ENCODE measurements at regions not wholly inside any gene's neighbourhood (a gene's known extent, or its start where the extent isn't known, plus 50 kb on each side); places are given as distances from the start of the nearest gene placed in this dataset.

DNA sequence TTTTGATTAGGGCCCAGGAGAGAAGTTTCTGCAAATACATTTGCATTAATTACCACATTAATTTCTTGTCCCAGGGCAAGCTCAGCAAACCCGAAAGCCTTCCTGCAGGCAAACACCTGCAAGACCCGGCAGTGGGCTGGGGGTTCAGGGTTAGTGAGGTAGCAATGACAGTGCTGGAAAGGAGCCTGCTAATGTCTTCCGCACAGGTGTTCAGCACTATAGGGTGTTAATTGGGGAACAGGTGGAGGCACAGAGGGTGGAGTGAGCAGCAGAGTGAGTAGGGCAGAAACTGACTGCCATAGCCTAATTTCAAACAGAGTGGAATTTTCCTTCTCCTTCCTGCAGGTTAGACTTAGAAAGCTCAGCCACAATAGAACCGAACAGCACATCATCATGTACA, 50.9 kb upstream of the UBASH3B start:
- in situ Hi-C loops (cut with HindIII; ENCODE audit: low sequenced_read_pairs) = no loop called here
- no peak for TF ChIP-seq CTCF (IDR thresholded peaks at IDR 0.05; ENCODE audit: low read depth, low read length, missing control alignments)
- DNase-seq (ENCODE audit: low read depth) = no peak
- H3K4me3 ChIP-seq (ENCODE audit: low read depth, low read length) = no peak overlapping the region

GRCh38 chr11:122601141-122602125, 54.1 kb upstream of the UBASH3B start:
- in situ Hi-C loops (cut with HindIII; ENCODE audit: low sequenced_read_pairs) = no loop called here
- peak; percentile 4 for DNase-seq (ENCODE audit: low read depth)
- no peak overlapping the region for H3K4me3 ChIP-seq (ENCODE audit: low read depth, low read length)
- TF ChIP-seq CTCF (IDR thresholded peaks at IDR 0.05; ENCODE audit: low read depth, low read length, missing control alignments) = no peak

GRCh38 chr11:122600290-122600689, 55.2 kb upstream of the UBASH3B start:
- no peak for DNase-seq (ENCODE audit: low read depth)
- no peak for TF ChIP-seq CTCF (IDR thresholded peaks at IDR 0.05; ENCODE audit: low read depth, low read length, missing control alignments)
- no peak overlapping the region for H3K4me3 ChIP-seq (ENCODE audit: low read depth, low read length)
- in situ Hi-C loops (cut with HindIII; ENCODE audit: low sequenced_read_pairs) = no loop called here

DNA sequence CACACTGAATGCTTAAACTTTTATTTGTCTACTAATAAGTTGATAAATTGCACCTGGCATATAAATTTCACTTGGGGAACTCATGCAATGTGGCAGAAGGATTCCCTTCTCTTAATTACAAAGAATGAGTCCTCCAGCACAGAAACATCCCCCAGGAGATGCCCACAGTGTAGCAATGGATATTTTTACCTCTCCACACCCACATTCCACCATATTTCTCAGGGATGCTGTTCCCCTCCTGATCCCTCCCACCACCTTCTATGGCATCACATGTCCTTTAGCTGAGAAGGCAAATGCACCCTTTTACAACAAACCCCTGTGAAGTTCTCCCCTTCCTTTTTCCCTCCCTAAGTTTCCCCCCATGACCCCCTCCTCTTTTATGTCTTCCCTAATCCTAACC, 56.1 kb upstream of the UBASH3B start:
- DNase-seq (ENCODE audit: low read depth) = no peak
- no peak for TF ChIP-seq CTCF (IDR thresholded peaks at IDR 0.05; ENCODE audit: low read depth, low read length, missing control alignments)
- in situ Hi-C loops (cut with HindIII; ENCODE audit: low sequenced_read_pairs) = no loop called here
- H3K4me3 ChIP-seq (ENCODE audit: low read depth, low read length) = no peak overlapping the region

DNA sequence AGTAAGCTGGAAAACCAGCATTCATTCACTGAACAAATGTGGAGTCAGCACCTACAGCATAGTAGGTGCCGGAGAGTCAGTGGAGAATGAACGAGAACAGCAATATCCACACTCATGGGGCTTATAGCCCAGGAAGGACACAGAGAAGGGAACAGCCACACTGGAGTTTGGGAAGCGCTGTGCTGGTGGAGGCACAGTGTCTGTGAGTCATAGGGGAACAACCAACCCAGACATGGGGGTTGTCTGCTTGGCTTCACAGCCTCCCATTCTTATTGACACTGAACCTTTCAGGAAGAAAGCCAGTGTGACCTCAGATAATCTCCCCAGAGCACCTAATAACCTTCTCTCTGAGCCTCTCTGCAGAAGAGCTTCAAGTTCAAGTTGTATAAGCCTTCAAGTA, 56.6 kb upstream of the UBASH3B start:
- DNase-seq (ENCODE audit: low read depth) = no peak
- TF ChIP-seq CTCF (IDR thresholded peaks at IDR 0.05; ENCODE audit: low read depth, low read length, missing control alignments) = no peak
- in situ Hi-C loops (cut with HindIII; ENCODE audit: low sequenced_read_pairs) = no loop called here
- H3K4me3 ChIP-seq (ENCODE audit: low read depth, low read length) = no peak overlapping the region

DNA sequence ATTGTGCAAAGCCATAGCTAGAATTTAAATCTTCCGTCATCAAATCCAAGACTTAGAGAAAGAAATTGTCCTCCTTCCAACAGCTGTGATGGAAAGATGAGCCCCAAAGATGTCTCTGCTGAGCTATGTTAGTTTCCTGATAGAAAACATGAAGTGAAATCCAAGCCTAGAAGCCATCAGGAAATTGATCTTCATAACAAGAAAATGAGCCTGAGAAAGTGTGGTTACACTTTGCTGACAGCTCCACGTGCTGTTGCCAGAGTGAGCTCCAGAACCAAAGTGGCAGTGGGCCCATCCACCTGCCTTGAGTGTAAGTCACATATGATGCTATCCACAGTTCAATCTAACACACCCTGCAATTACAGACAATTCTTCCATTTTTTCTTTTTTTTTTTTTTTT, 58.0 kb upstream of the UBASH3B start:
- no peak overlapping the region for H3K4me3 ChIP-seq (ENCODE audit: low read depth, low read length)
- no peak for TF ChIP-seq CTCF (IDR thresholded peaks at IDR 0.05; ENCODE audit: low read depth, low read length, missing control alignments)
- in situ Hi-C loops (cut with HindIII; ENCODE audit: low sequenced_read_pairs) = no loop called here
- no peak for DNase-seq (ENCODE audit: low read depth)

All from astrocyte of the cerebellum (primary cell).